ENCODE measurements at regions not wholly inside any gene's neighbourhood (a gene's known extent, or its start where the extent isn't known, plus 50 kb on each side); places are given as distances from the start of the nearest gene placed in this dataset.

GRCh38 chr2:190810981-190811587 is 69.5 kb upstream of the GLS start:
- no peak for DNase-seq

DNA sequence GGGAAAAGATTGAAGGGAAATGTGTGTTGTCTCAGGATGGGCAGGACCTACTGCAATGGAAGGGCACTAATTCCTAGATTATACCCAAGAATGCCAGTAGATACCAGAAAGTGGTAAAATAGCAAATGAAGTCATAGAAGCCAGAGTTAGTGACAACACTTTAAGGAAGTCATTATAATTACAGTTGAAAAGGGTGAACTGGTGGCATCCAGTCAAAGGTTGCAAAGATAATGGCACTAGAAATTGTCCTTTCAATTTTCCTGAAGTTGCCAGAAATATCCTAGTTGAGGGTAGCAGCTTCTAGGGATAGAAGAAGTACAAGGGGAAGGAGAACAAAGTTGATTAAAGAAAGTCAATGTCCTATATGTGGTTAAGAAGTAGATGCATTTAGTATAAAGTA is 68.8 kb upstream of the GLS start:
- no peak for DNase-seq

- no peak for DNase-seq
Observed at GRCh38 chr2:190812506-190813294, 67.9 kb upstream of the GLS start.

DNA sequence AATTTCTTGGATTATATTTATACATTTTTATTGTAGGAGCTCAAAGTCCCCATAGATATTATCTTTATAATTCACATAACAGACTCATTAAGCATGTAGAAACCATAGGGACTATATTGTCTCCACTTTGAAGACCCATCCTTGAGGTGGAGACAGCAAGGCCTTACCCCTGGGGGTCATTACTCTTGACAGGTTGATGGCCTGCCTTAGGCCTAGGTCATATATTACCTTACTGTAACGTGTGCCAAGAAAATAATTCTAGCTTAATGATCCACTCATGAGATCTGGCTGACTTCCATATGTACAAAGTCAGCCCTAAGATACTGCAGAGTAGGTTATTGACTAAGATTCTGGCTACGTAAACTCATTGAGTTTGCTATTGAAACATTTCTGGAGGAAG is 65.4 kb upstream of the GLS start:
- no peak for DNase-seq

GRCh38 chr2:190817082-190817481 is 63.5 kb upstream of the GLS start:
- DNase-seq: no peak

- no peak for DNase-seq
Observed at GRCh38 chr2:190819840-190820301, 60.8 kb upstream of the GLS start.

GRCh38 chr2:190820416-190820815 is 60.2 kb upstream of the GLS start:
- no peak for DNase-seq

GRCh38 chr2:190822043-190822442 is 58.6 kb upstream of the GLS start:
- DNase-seq: no peak

- DNase-seq: no peak
Observed at GRCh38 chr2:190827720-190828119, 52.9 kb upstream of the GLS start.

DNA sequence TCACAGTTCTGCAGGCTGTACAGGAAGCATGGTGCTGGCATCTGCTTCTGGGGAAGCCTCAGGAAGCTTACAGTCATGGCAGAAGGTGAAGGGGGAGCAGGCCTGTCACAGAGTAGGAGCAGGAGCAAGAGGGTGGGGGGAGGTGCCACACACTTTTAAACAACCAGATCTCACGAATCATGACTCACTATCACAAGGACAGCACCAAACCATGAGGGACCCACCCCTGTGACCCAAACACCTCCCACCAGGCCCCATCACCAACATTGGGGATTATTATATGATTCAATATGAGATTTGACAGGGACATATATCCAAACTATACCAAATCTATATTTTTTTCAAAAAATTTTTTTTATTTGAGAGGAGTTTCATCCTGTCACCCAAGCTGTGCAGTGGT is 51.0 kb upstream of the GLS start:
- no peak for DNase-seq
